ENCODE measurements at regions not wholly inside any gene's neighbourhood (a gene's known extent, or its start where the extent isn't known, plus 50 kb on each side); places are given as distances from the start of the nearest gene placed in this dataset.

GRCh38 chr2:45265336-45265735 lies 256.1 kb upstream of the SIX2 start:
- TF ChIP-seq CTCF (IDR thresholded peaks at IDR 0.05; ENCODE audit: insufficient read depth, low read length, poor library complexity, severe bottlenecking) = no peak
- Histone ChIP-seq H3K27me3 (ENCODE audit: control insufficient read depth, insufficient read depth, low read length) (peaks cover 4% of the 10 kb centered on the region), H3K36me3 (ENCODE audit: control insufficient read depth, insufficient read depth, low read length) (no peaks in the 10 kb centered on the region), H3K4me3 (ENCODE audit: low read depth, low read length) (no peak overlapping the region)
- DNase-seq (ENCODE audit: low read depth) = no peak

- peaks cover 4% of the 10 kb centered on the region for H3K27me3 ChIP-seq (ENCODE audit: control insufficient read depth, insufficient read depth, low read length)
- no peak overlapping the region for H3K4me3 ChIP-seq (ENCODE audit: low read depth, low read length)
- no peak for DNase-seq (ENCODE audit: low read depth)
- no peaks in the 10 kb centered on the region for H3K36me3 ChIP-seq (ENCODE audit: control insufficient read depth, insufficient read depth, low read length)
- TF ChIP-seq CTCF (IDR thresholded peaks at IDR 0.05; ENCODE audit: insufficient read depth, low read length, poor library complexity, severe bottlenecking) = no peak
These were observed 255.3 kb upstream of the SIX2 start for GRCh38 chr2:45264227-45265225.

GRCh38 chr2:45263147-45263546 lies 253.9 kb upstream of the SIX2 start:
- DNase-seq (ENCODE audit: low read depth) = no peak
- no peak for TF ChIP-seq CTCF (IDR thresholded peaks at IDR 0.05; ENCODE audit: insufficient read depth, low read length, poor library complexity, severe bottlenecking)

GRCh38 chr2:45261746-45262145 lies 252.5 kb upstream of the SIX2 start:
- DNase-seq (ENCODE audit: low read depth) = no peak
- Histone ChIP-seq H3K4me3 (ENCODE audit: low read depth, low read length) (no peak overlapping the region), H3K36me3 (ENCODE audit: control insufficient read depth, insufficient read depth, low read length) (no peaks in the 10 kb centered on the region), H3K27me3 (ENCODE audit: control insufficient read depth, insufficient read depth, low read length) (peaks cover 4% of the 10 kb centered on the region)
- no peak for TF ChIP-seq CTCF (IDR thresholded peaks at IDR 0.05; ENCODE audit: insufficient read depth, low read length, poor library complexity, severe bottlenecking)

More at GRCh38 chr2:45263147-45263546, 253.9 kb upstream of the SIX2 start:
- H3K4me3 ChIP-seq (ENCODE audit: low read depth, low read length) = no peak overlapping the region
- no peaks in the 10 kb centered on the region for H3K36me3 ChIP-seq (ENCODE audit: control insufficient read depth, insufficient read depth, low read length)
- H3K27me3 ChIP-seq (ENCODE audit: control insufficient read depth, insufficient read depth, low read length) = peaks cover 4% of the 10 kb centered on the region

- H3K4me3 ChIP-seq (ENCODE audit: low read depth, low read length) = no peak overlapping the region
- H3K27me3 ChIP-seq (ENCODE audit: control insufficient read depth, insufficient read depth, low read length) = peaks cover 4% of the 10 kb centered on the region
- no peak for TF ChIP-seq CTCF (IDR thresholded peaks at IDR 0.05; ENCODE audit: insufficient read depth, low read length, poor library complexity, severe bottlenecking)
- H3K36me3 ChIP-seq (ENCODE audit: control insufficient read depth, insufficient read depth, low read length) = no peaks in the 10 kb centered on the region
- no peak for DNase-seq (ENCODE audit: low read depth)
These were observed 251.7 kb upstream of the SIX2 start for GRCh38 chr2:45260946-45261345.

Measured in kidney epithelial cell (primary cell).